ENCODE measurements at regions not wholly inside any gene's neighbourhood (a gene's known extent, or its start where the extent isn't known, plus 50 kb on each side); places are given as distances from the start of the nearest gene placed in this dataset.

- Histone ChIP-seq H3K4me1 (ENCODE audit: control insufficient read depth in 4 of 4, insufficient read depth in 4 of 4, low read length in 3 of 4) (peaks cover 0 to 8% (median 7%) of the 10 kb centered on the region in 4 donors), H3K4me3 (ENCODE audit: low read depth in 1 of 3, low read length in 3 of 3) (no peak overlapping the region)
- no peak for DNase-seq (ENCODE audit: low spot score)
Measured at GRCh38 chr2:228701506-228701905, 520.0 kb upstream of the SPHKAP start.

GRCh38 chr2:228700638-228701037, 519.2 kb upstream of the SPHKAP start:
- Histone ChIP-seq H3K4me1 (ENCODE audit: control insufficient read depth in 4 of 4, insufficient read depth in 4 of 4, low read length in 3 of 4) (peaks cover 0 to 8% (median 7%) of the 10 kb centered on the region in 4 donors), H3K9ac (ENCODE audit: low read depth in 1 of 2, low read length in 2 of 2) (no peak overlapping the region), H3K27ac (ENCODE audit: low read depth in 1 of 2, low read length in 2 of 2) (no peak overlapping the region), H3K4me3 (ENCODE audit: low read depth in 1 of 3, low read length in 3 of 3) (no peak overlapping the region), H3K36me3 (ENCODE audit: control insufficient read depth in 4 of 4, insufficient read depth in 3 of 4, low read depth in 1 of 4, low read length in 3 of 4) (no peaks in the 10 kb centered on the region), H3K9me3 (ENCODE audit: control insufficient read depth in 4 of 4, low read length in 3 of 4) (no peaks in the 10 kb centered on the region), H3K27me3 (ENCODE audit: control insufficient read depth in 4 of 4, insufficient read depth in 4 of 4, low read length in 3 of 4) (no peaks in the 10 kb centered on the region)
- no peak for TF ChIP-seq HNF4G (IDR thresholded peaks at IDR 0.05)
- no peak for TF ChIP-seq JUND (IDR thresholded peaks at IDR 0.05)
- no peak for TF ChIP-seq YY1 (IDR thresholded peaks at IDR 0.05)
- no peak for TF ChIP-seq EGR1 (IDR thresholded peaks at IDR 0.05; ENCODE audit: low read depth in 2 of 2)
- TF ChIP-seq MAX (IDR thresholded peaks at IDR 0.05), result no peak
- no peak for TF ChIP-seq SP1 (IDR thresholded peaks at IDR 0.05)
- TF ChIP-seq, protein P1, sequence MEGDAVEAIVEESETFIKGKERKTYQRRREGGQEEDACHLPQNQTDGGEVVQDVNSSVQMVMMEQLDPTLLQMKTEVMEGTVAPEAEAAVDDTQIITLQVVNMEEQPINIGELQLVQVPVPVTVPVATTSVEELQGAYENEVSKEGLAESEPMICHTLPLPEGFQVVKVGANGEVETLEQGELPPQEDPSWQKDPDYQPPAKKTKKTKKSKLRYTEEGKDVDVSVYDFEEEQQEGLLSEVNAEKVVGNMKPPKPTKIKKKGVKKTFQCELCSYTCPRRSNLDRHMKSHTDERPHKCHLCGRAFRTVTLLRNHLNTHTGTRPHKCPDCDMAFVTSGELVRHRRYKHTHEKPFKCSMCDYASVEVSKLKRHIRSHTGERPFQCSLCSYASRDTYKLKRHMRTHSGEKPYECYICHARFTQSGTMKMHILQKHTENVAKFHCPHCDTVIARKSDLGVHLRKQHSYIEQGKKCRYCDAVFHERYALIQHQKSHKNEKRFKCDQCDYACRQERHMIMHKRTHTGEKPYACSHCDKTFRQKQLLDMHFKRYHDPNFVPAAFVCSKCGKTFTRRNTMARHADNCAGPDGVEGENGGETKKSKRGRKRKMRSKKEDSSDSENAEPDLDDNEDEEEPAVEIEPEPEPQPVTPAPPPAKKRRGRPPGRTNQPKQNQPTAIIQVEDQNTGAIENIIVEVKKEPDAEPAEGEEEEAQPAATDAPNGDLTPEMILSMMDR (IDR thresholded peaks at IDR 0.05; ENCODE audit: low read depth, low read length, missing input control), result no peak
- TF ChIP-seq TAF1 (conservative IDR thresholded peaks at IDR 0.05), result no peak
- TF ChIP-seq ATF3 (IDR thresholded peaks at IDR 0.05), result no peak
- no peak for TF ChIP-seq HNF4A (conservative IDR thresholded peaks at IDR 0.05)
- TF ChIP-seq, protein P2, sequence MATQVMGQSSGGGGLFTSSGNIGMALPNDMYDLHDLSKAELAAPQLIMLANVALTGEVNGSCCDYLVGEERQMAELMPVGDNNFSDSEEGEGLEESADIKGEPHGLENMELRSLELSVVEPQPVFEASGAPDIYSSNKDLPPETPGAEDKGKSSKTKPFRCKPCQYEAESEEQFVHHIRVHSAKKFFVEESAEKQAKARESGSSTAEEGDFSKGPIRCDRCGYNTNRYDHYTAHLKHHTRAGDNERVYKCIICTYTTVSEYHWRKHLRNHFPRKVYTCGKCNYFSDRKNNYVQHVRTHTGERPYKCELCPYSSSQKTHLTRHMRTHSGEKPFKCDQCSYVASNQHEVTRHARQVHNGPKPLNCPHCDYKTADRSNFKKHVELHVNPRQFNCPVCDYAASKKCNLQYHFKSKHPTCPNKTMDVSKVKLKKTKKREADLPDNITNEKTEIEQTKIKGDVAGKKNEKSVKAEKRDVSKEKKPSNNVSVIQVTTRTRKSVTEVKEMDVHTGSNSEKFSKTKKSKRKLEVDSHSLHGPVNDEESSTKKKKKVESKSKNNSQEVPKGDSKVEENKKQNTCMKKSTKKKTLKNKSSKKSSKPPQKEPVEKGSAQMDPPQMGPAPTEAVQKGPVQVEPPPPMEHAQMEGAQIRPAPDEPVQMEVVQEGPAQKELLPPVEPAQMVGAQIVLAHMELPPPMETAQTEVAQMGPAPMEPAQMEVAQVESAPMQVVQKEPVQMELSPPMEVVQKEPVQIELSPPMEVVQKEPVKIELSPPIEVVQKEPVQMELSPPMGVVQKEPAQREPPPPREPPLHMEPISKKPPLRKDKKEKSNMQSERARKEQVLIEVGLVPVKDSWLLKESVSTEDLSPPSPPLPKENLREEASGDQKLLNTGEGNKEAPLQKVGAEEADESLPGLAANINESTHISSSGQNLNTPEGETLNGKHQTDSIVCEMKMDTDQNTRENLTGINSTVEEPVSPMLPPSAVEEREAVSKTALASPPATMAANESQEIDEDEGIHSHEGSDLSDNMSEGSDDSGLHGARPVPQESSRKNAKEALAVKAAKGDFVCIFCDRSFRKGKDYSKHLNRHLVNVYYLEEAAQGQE (IDR thresholded peaks at IDR 0.05), result no peak
- no peak for TF ChIP-seq RAD21 (IDR thresholded peaks at IDR 0.05)
- TF ChIP-seq, protein P3, sequence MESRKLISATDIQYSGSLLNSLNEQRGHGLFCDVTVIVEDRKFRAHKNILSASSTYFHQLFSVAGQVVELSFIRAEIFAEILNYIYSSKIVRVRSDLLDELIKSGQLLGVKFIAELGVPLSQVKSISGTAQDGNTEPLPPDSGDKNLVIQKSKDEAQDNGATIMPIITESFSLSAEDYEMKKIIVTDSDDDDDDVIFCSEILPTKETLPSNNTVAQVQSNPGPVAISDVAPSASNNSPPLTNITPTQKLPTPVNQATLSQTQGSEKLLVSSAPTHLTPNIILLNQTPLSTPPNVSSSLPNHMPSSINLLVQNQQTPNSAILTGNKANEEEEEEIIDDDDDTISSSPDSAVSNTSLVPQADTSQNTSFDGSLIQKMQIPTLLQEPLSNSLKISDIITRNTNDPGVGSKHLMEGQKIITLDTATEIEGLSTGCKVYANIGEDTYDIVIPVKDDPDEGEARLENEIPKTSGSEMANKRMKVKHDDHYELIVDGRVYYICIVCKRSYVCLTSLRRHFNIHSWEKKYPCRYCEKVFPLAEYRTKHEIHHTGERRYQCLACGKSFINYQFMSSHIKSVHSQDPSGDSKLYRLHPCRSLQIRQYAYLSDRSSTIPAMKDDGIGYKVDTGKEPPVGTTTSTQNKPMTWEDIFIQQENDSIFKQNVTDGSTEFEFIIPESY (IDR thresholded peaks at IDR 0.05), result no peak
- TF ChIP-seq FOXA2 (IDR thresholded peaks at IDR 0.05), result no peak
- TF ChIP-seq FOXA1 (IDR thresholded peaks at IDR 0.05), result no peak
- TF ChIP-seq NR2F2 (IDR thresholded peaks at IDR 0.05), result no peak
- TF ChIP-seq GABPA (IDR thresholded peaks at IDR 0.05 in 1 of 2, conservative IDR thresholded peaks at IDR 0.05 in 1 of 2), result no peak
- no peak for TF ChIP-seq RXRA (IDR thresholded peaks at IDR 0.05)
- no peak for DNase-seq (ENCODE audit: low spot score)
- WGBS, result 91% methylated on average over 7 of the region's 7 CpGs

More at GRCh38 chr2:228701506-228701905, 520.0 kb upstream of the SPHKAP start:
- Histone ChIP-seq H3K9me3 (ENCODE audit: control insufficient read depth in 4 of 4, low read length in 3 of 4) (no peaks in the 10 kb centered on the region), H3K27me3 (ENCODE audit: control insufficient read depth in 4 of 4, insufficient read depth in 4 of 4, low read length in 3 of 4) (no peaks in the 10 kb centered on the region), H3K27ac (ENCODE audit: low read depth in 1 of 2, low read length in 2 of 2) (peak overlapping the region; percentile 23 to 50), H3K9ac (ENCODE audit: low read depth in 1 of 2, low read length in 2 of 2) (peak overlapping the region in 1 of 2 donors; percentile 47), H3K36me3 (ENCODE audit: control insufficient read depth in 4 of 4, insufficient read depth in 3 of 4, low read depth in 1 of 4, low read length in 3 of 4) (no peaks in the 10 kb centered on the region)
- TF ChIP-seq RXRA (IDR thresholded peaks at IDR 0.05) (no peak), RAD21 (IDR thresholded peaks at IDR 0.05) (peak in 1 of 2 donors; percentile 17)

All from liver (tissue), 8 donors.